Upper lobe of left lung (tissue), 4 donors: ENCODE measurements at regions not wholly inside any gene's neighbourhood (a gene's known extent, or its start where the extent isn't known, plus 50 kb on each side); places are given as distances from the start of the nearest gene placed in this dataset.

ENCODE experiments used
- CTCF ChIP-seq, 6 experiments: fragments of 450-650 bp in 4 of 6; fragments of 200-600 bp in 2 of 6; sonication (generic) in 2 of 6; IDR thresholded peaks; one replicate each; pipeline ENCODE4 v1.5.1; 2016 to 2019; ENCODE audit warnings: antibody characterized with exemption in 6 of 6
- EP300 ChIP-seq, 4 donors: sonication (generic); formaldehyde crosslinking; IDR thresholded peaks; one replicate each; pipeline ENCODE4 v1.5.1; 2017; ENCODE audit warnings: antibody characterized with exemption in 4 of 4, control low read depth in 2 of 4
- POLR2A ChIP-seq, 4 donors: fragments of 450-650 bp; IDR thresholded peaks; one replicate each; pipeline ENCODE4 v1.5.1; 2016 to 2017; ENCODE audit warnings: antibody characterized with exemption in 4 of 4, mild to moderate bottlenecking in 2 of 4
- POLR2AphosphoS5 ChIP-seq, 2 donors: sonication (generic); formaldehyde crosslinking; IDR thresholded peaks; one replicate each; pipeline ENCODE4 v1.5.1; 2017; ENCODE audit warnings: antibody characterized with exemption in 2 of 2

DNA sequence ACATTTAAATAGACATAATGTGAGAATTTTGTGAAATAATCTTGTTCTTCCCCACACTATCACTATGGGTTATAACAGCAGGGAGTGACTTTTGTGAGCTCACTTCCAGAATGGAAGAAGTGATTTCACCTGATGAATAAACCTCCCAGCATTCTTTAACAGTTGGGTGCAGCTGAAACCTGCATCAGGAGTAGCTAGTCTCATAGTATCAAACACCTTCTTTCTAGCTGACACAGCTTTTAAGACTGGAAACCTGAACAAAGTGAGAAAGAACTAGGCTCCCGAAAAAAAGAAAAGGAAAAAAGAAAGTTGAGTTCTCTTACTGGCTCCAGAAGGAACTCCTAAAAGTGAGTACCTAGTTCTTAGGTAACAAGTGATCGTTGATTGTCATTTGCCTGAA lies 61.1 kb upstream of the UNC13C start:
- TF ChIP-seq CTCF (IDR thresholded peaks at IDR 0.05) (no peak), POLR2A (IDR thresholded peaks at IDR 0.05) (no peak), POLR2AphosphoS5 (IDR thresholded peaks at IDR 0.05) (no peak), EP300 (IDR thresholded peaks at IDR 0.05) (no peak)
